Parathyroid adenoma (tissue), 2 donors: ENCODE measurements at regions not wholly inside any gene's neighbourhood (a gene's known extent, or its start where the extent isn't known, plus 50 kb on each side); places are given as distances from the start of the nearest gene placed in this dataset.

ENCODE experiments used
- H2AFZ ChIP-seq: fragments of 300-600 bp; sonication (generic); one replicate; pipeline ENCODE4 v1.7.0; 2017; ENCODE audit warnings: antibody characterized with exemption, mild to moderate bottlenecking
- H3K27ac ChIP-seq: fragments of 300-600 bp; sonication (generic); one replicate; pipeline ENCODE4 v1.7.0; 2017
- H3K27me3 ChIP-seq: fragments of 300-600 bp; sonication (generic); one replicate; pipeline ENCODE4 v1.7.0; 2017; ENCODE audit warnings: low read length; ENCODE audit not compliant: control insufficient read depth, insufficient read depth
- H3K36me3 ChIP-seq: fragments of 300-600 bp; sonication (generic); one replicate; pipeline ENCODE4 v1.7.0; 2017; ENCODE audit warnings: low read length; ENCODE audit not compliant: control insufficient read depth, insufficient read depth
- H3K4me1 ChIP-seq: fragments of 300-600 bp; sonication (generic); one replicate; pipeline ENCODE4 v1.7.0; 2017; ENCODE audit warnings: control low read depth
- H3K4me2 ChIP-seq: fragments of 300-600 bp; sonication (generic); one replicate; pipeline ENCODE4 v1.7.0; 2017; ENCODE audit warnings: low read length
- H3K4me3 ChIP-seq: fragments of 300-600 bp; sonication (generic); one replicate; pipeline ENCODE4 v1.7.0; 2017; ENCODE audit warnings: low read depth, low read length
- H3K79me2 ChIP-seq: fragments of 300-600 bp; sonication (generic); one replicate; pipeline ENCODE4 v1.7.0; 2017; ENCODE audit warnings: control low read depth
- H3K9ac ChIP-seq: fragments of 300-600 bp; sonication (generic); one replicate; pipeline ENCODE4 v1.7.0; 2017; ENCODE audit warnings: mild to moderate bottlenecking
- H3K9me3 ChIP-seq: fragments of 300-600 bp; sonication (generic); one replicate; pipeline ENCODE4 v1.7.0; 2017; ENCODE audit warnings: low read length; ENCODE audit not compliant: control insufficient read depth
- CTCF ChIP-seq: fragments of 300-600 bp; sonication (generic); IDR thresholded peaks from one replicate; pipeline ENCODE4 v1.7.0; 2017; ENCODE audit warnings: antibody characterized with exemption, mild to moderate bottlenecking
- donor health status: primary hyperparathyroidism.

DNA sequence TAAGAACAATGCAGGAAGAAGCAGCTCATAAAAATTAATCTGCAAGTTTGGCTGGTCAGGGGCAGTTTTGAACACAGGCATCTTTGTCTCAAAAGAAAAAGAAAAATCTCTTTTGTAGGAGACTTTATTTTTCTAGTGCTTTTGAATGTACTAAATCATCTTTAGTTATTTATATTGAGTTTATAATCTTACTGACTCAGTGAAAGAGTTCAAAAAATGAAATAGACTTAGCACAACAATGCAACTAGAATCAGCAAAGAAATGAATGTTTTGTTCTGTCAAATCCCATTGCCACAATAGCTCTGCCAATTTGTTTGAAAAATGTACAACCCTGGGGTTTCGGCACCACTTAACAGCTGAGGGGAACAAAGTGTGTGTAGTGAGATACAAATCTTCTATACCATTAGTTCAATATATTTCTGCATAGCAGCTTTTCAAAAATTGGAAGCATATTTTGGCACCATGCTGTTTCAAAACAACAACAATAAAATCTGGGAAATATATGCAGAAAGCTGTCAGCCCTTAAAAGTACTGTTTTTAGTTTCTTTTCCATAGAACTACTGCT lies 1969.1 kb downstream of the MRPL39 start:
- H3K4me3 ChIP-seq, result no peak overlapping the region

GRCh38 chr21:23633447-23633940 lies 1973.8 kb downstream of the MRPL39 start:
- Histone ChIP-seq H3K4me2 (no peak overlapping the region), H3K4me3 (no peak overlapping the region), H3K27ac (no peak overlapping the region), H2AFZ (no peak overlapping the region), H3K27me3 (no peaks in the 10 kb centered on the region), H3K79me2 (no peaks in the 10 kb centered on the region), H3K9ac (no peak overlapping the region), H3K4me1 (no peaks in the 10 kb centered on the region), H3K36me3 (no peaks in the 10 kb centered on the region), H3K9me3 (no peaks in the 10 kb centered on the region)
- TF ChIP-seq CTCF, result no peak

More for the DNA sequence above, 1969.1 kb downstream of the MRPL39 start:
- H3K4me2 ChIP-seq, result no peak overlapping the region
- no peak for TF ChIP-seq CTCF
- H3K9me3 ChIP-seq, result no peaks in the 10 kb centered on the region
- H3K27me3 ChIP-seq, result no peaks in the 10 kb centered on the region
- H3K36me3 ChIP-seq, result no peaks in the 10 kb centered on the region
- H3K27ac ChIP-seq, result no peak overlapping the region
- H2AFZ ChIP-seq, result no peak overlapping the region
- H3K9ac ChIP-seq, result no peak overlapping the region
- no peaks in the 10 kb centered on the region for H3K4me1 ChIP-seq
- H3K79me2 ChIP-seq, result no peaks in the 10 kb centered on the region

GRCh38 chr21:23624281-23624680 lies 1983.0 kb downstream of the MRPL39 start:
- no peaks in the 10 kb centered on the region for H3K9me3 ChIP-seq
- TF ChIP-seq CTCF, result no peak
- H3K27me3 ChIP-seq, result no peaks in the 10 kb centered on the region
- no peak overlapping the region for H3K4me2 ChIP-seq
- no peak overlapping the region for H2AFZ ChIP-seq
- H3K36me3 ChIP-seq, result no peaks in the 10 kb centered on the region
- H3K27ac ChIP-seq, result no peak overlapping the region
- H3K4me1 ChIP-seq, result no peaks in the 10 kb centered on the region
- H3K79me2 ChIP-seq, result no peaks in the 10 kb centered on the region
- no peak overlapping the region for H3K9ac ChIP-seq
- no peak overlapping the region for H3K4me3 ChIP-seq

DNA sequence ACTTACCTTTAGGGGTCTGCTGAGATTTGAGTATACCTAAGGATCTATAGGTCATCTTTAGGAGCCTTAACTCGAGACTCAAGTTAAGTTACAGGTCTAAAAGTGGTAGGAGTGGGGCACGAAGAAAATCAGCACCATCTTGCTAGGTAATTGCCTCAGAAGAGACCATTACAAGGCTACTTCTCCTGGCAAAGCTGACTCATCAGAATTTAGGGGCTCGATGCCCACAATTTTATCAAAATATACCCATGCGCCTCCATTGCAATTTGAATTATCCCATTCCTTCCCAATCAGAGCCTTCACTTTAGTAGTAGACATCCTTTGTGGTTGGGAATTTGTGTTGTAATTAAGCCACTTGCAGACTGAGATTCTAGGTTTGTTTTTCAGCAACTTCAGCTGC lies 1994.3 kb downstream of the MRPL39 start:
- Histone ChIP-seq H3K9ac (no peak overlapping the region), H3K27me3 (no peaks in the 10 kb centered on the region), H3K4me2 (no peak overlapping the region), H3K4me3 (no peak overlapping the region), H3K4me1 (no peaks in the 10 kb centered on the region), H3K27ac (no peak overlapping the region), H2AFZ (no peak overlapping the region), H3K79me2 (no peaks in the 10 kb centered on the region), H3K36me3 (no peaks in the 10 kb centered on the region), H3K9me3 (no peaks in the 10 kb centered on the region)
- TF ChIP-seq CTCF, result no peak

DNA sequence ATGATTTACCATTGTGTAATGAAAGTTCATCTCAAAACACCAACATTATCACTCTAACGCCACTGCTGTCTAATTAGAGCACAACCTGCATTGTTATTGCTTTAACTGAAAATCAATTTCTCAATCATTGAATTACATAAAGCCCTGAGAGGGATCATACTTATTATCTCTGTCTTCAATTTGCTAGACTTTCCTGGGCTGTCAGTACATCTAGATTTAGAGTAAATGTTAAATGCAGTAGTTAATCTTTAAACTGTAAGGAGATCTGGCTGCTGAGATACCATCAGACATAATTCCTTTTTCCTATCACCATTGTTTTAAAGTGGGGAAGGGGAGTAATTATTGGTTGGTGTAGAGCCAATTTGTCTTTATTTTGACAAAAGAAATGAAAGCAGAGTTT lies 1995.1 kb downstream of the MRPL39 start:
- Histone ChIP-seq H2AFZ (no peak overlapping the region), H3K79me2 (no peaks in the 10 kb centered on the region), H3K4me2 (no peak overlapping the region), H3K9ac (no peak overlapping the region), H3K36me3 (no peaks in the 10 kb centered on the region), H3K27ac (no peak overlapping the region), H3K4me3 (no peak overlapping the region), H3K4me1 (no peaks in the 10 kb centered on the region), H3K9me3 (no peaks in the 10 kb centered on the region), H3K27me3 (no peaks in the 10 kb centered on the region)
- no peak for TF ChIP-seq CTCF
